ENCODE measurements at regions not wholly inside any gene's neighbourhood (a gene's known extent, or its start where the extent isn't known, plus 50 kb on each side); places are given as distances from the start of the nearest gene placed in this dataset.

GRCh38 chr10:109430043-109430760 lies 493.1 kb downstream of the XPNPEP1 start:
- no peaks in the 10 kb centered on the region for H3K4me1 Mint-ChIP-seq

DNA sequence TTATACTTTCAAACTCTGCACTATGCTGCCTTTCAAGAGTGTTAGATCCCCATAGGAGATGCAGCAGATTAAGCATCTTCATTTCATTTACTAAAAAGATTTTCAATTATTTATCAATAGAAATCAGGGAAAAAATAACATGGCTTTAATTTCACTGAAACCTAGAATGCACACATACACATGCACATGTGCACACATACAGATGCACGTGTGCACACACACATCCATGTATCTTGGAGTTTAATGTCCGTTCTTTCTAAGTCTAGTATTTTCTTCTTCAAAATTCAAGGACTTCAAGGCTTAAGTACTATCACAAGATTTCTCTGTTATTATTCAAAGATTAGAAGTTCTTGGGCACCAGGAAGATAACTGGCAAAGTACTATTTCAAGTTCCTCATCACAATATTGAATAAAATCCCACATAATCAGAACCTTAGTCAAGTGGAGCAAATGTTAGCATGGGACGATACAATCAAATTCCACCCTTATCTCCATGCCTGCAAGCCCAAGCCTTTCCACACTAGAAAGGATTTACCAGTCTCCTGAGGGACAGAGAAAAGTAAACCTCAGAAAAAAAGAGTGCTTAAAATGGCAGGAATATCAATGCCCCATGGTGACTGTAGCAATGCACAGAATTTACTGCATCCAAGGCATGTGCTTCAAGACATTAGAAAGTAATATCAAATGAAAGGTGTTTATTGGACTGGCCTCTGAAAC lies 494.4 kb downstream of the XPNPEP1 start:
- no peaks in the 10 kb centered on the region for H3K4me1 Mint-ChIP-seq
- H3K27ac Mint-ChIP-seq, result no peak overlapping the region

More at GRCh38 chr10:109430043-109430760, 493.1 kb downstream of the XPNPEP1 start:
- H3K27me3 Mint-ChIP-seq, result no peaks in the 10 kb centered on the region
- H3K27ac Mint-ChIP-seq, result no peak overlapping the region
- H3K4me3 Mint-ChIP-seq, result no peak overlapping the region
- no peaks in the 10 kb centered on the region for H3K36me3 Mint-ChIP-seq
- H3K9me3 Mint-ChIP-seq, result peaks cover 5% of the 10 kb centered on the region

GRCh38 chr10:109427411-109427810 lies 495.9 kb downstream of the XPNPEP1 start:
- H3K4me1 Mint-ChIP-seq, result no peaks in the 10 kb centered on the region
- no peaks in the 10 kb centered on the region for H3K27me3 Mint-ChIP-seq
- no peaks in the 10 kb centered on the region for H3K36me3 Mint-ChIP-seq
- H3K4me3 Mint-ChIP-seq, result no peak overlapping the region
- H3K9me3 Mint-ChIP-seq, result no peaks in the 10 kb centered on the region
- no peak overlapping the region for H3K27ac Mint-ChIP-seq

More for the DNA sequence above, 494.4 kb downstream of the XPNPEP1 start:
- Mint-ChIP-seq H3K4me3 (no peak overlapping the region), H3K9me3 (no peaks in the 10 kb centered on the region), H3K36me3 (no peaks in the 10 kb centered on the region), H3K27me3 (no peaks in the 10 kb centered on the region)

DNA sequence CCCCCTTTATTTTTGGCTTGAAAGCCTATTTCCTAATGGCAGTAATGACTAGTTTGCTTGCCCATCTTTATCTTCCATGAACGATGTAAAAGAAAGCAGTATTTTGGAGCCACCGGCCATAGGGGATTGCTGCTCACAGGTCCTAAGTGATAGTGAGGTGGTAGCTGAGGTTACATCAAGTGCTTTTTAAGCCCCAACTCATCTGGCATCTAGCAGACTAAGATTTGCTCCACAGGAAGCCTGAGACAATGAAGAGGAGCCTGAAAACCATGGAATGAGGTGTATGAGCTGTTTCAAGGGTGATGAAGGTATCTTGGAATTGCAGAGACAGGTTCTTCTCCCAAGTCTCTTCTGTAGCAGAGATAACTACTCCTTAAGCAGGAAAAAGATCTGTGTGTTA lies 496.3 kb downstream of the XPNPEP1 start:
- Mint-ChIP-seq H3K36me3 (no peaks in the 10 kb centered on the region), H3K9me3 (no peaks in the 10 kb centered on the region), H3K27me3 (no peaks in the 10 kb centered on the region), H3K4me3 (no peak overlapping the region), H3K4me1 (no peaks in the 10 kb centered on the region), H3K27ac (no peak overlapping the region)

- Mint-ChIP-seq H3K36me3 (no peaks in the 10 kb centered on the region), H3K9me3 (no peaks in the 10 kb centered on the region), H3K4me3 (no peak overlapping the region), H3K4me1 (no peaks in the 10 kb centered on the region), H3K27ac (no peak overlapping the region), H3K27me3 (no peaks in the 10 kb centered on the region)
Observed at GRCh38 chr10:109418795-109419194, 504.5 kb downstream of the XPNPEP1 start.

- no peaks in the 10 kb centered on the region for H3K27me3 Mint-ChIP-seq
- H3K4me1 Mint-ChIP-seq, result no peaks in the 10 kb centered on the region
- H3K36me3 Mint-ChIP-seq, result no peaks in the 10 kb centered on the region
- H3K27ac Mint-ChIP-seq, result no peak overlapping the region
- no peaks in the 10 kb centered on the region for H3K9me3 Mint-ChIP-seq
- no peak overlapping the region for H3K4me3 Mint-ChIP-seq
Observed at GRCh38 chr10:109417803-109418202, 505.5 kb downstream of the XPNPEP1 start.

GRCh38 chr10:109412353-109412752 lies 511.0 kb downstream of the XPNPEP1 start:
- Mint-ChIP-seq H3K9me3 (no peaks in the 10 kb centered on the region), H3K27me3 (no peaks in the 10 kb centered on the region), H3K4me1 (no peaks in the 10 kb centered on the region), H3K36me3 (no peaks in the 10 kb centered on the region), H3K4me3 (no peak overlapping the region), H3K27ac (no peak overlapping the region)

- no peak overlapping the region for H3K4me3 Mint-ChIP-seq
- no peaks in the 10 kb centered on the region for H3K9me3 Mint-ChIP-seq
- H3K27ac Mint-ChIP-seq, result no peak overlapping the region
- no peaks in the 10 kb centered on the region for H3K27me3 Mint-ChIP-seq
- H3K4me1 Mint-ChIP-seq, result no peaks in the 10 kb centered on the region
- H3K36me3 Mint-ChIP-seq, result no peaks in the 10 kb centered on the region
Observed at GRCh38 chr10:109411917-109412316, 511.4 kb downstream of the XPNPEP1 start.

DNA sequence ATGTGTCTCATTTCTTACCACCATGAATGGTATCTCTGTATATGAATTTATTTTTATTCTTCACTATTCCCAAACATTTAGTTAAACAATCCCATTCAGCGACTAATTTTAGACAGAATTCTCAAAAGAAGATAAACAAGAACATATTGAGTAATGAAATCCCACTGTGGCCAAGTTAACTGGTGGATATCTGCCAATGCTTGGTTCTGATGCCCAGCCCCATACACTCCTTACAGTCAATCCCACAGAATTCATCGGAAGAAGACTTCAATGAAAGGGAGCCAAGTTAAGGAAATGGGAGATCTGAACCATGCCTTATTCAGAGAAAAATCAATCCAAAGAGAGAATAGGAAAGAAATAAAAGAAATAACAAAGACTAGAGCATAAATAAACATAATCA lies 518.0 kb downstream of the XPNPEP1 start:
- no peaks in the 10 kb centered on the region for H3K27me3 Mint-ChIP-seq
- no peaks in the 10 kb centered on the region for H3K9me3 Mint-ChIP-seq
- H3K27ac Mint-ChIP-seq, result no peak overlapping the region
- no peaks in the 10 kb centered on the region for H3K36me3 Mint-ChIP-seq
- no peaks in the 10 kb centered on the region for H3K4me1 Mint-ChIP-seq
- H3K4me3 Mint-ChIP-seq, result no peak overlapping the region

DNA sequence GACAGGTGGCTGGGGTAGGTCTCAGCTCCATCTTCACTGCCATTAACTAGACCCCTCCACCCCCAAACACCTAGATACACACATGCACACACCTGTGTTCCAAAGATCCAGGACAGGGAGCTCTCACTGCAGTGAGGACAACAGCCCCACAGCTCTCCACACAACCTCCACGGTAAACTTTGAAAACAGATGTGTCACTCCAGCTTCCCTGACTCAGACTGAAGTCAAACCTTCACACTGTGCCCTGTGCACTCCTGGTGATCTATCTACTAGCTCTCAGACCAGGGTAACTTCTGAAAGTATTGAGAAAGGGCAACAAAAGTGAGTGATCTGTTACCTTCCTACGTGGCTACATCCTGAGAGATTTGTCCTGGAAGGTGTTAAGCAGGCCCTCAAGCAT lies 519.8 kb downstream of the XPNPEP1 start:
- Mint-ChIP-seq H3K27ac (no peak overlapping the region), H3K4me3 (no peak overlapping the region), H3K4me1 (no peaks in the 10 kb centered on the region), H3K9me3 (peaks cover 3% of the 10 kb centered on the region), H3K27me3 (no peaks in the 10 kb centered on the region), H3K36me3 (no peaks in the 10 kb centered on the region)

GRCh38 chr10:109393425-109393824 lies 529.9 kb downstream of the XPNPEP1 start:
- no peaks in the 10 kb centered on the region for H3K36me3 Mint-ChIP-seq
- peaks cover 5% of the 10 kb centered on the region for H3K27me3 Mint-ChIP-seq
- H3K4me1 Mint-ChIP-seq, result no peaks in the 10 kb centered on the region
- H3K4me3 Mint-ChIP-seq, result no peak overlapping the region
- no peak overlapping the region for H3K27ac Mint-ChIP-seq
- peaks cover 7% of the 10 kb centered on the region for H3K9me3 Mint-ChIP-seq

DNA sequence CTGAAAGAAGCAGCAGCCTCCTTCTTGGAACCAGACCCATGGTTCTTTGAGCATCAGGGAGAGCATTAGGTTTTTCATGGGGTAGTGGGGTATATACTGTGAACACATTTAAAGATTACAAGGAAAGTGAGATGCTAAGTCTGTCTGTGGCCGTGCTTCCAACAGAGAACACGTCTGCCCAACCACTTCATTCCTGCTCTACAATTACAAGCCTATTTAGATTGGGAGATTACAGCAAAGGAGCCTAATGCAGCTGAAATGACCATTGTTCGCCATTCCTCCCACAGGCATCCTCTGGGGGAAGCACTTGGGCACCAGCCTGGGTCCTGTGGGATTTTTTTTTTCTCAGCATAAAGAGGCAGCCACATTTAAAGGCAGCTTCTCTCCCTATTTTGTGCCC lies 536.4 kb downstream of the XPNPEP1 start:
- Mint-ChIP-seq H3K27me3 (no peaks in the 10 kb centered on the region), H3K27ac (no peak overlapping the region), H3K9me3 (no peaks in the 10 kb centered on the region), H3K4me1 (no peaks in the 10 kb centered on the region), H3K4me3 (no peak overlapping the region), H3K36me3 (no peaks in the 10 kb centered on the region)

DNA sequence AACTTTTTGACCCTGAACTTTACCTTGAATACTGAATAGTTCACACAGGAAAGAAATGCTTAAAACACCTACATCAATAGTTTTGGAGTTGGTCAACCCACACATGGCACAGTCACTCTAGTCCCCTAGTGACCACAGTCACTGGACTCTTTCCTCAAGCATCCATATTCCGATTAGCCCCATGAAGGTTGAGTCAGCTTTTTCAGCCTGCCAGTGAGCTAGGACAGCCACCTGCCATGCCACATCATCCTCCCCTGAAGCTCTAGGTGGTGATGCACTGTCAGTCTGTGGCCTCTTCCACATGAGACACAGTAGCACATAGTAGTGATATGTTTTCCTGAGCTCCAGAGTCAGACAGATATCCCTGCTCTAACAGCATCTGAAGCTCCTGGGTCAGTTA lies 537.2 kb downstream of the XPNPEP1 start:
- H3K27me3 Mint-ChIP-seq, result no peaks in the 10 kb centered on the region

DNA sequence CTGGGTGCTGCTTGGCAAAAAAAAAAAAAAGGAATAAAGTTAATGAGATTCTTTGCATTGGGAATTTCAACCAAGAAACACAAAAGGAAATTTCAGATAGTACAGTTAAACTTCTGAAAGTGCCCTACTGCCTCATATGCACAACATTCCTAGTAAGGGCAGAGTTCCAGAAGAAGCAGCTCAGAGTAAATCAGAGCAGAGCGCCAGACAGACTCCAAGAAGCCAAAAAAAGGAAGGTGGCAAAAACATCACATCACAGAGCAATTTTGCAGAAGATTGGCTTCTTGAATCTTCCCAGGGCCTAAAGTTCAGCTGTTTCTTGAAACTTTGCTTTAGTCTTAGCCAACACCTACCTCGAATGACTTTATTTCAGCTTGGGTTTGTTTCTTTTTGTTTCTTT lies 544.1 kb downstream of the XPNPEP1 start:
- H3K27ac Mint-ChIP-seq, result no peak overlapping the region
- no peaks in the 10 kb centered on the region for H3K9me3 Mint-ChIP-seq
- H3K36me3 Mint-ChIP-seq, result no peaks in the 10 kb centered on the region
- no peaks in the 10 kb centered on the region for H3K4me1 Mint-ChIP-seq
- no peaks in the 10 kb centered on the region for H3K27me3 Mint-ChIP-seq
- no peak overlapping the region for H3K4me3 Mint-ChIP-seq

More for the DNA sequence above, 537.2 kb downstream of the XPNPEP1 start:
- Mint-ChIP-seq H3K4me1 (no peaks in the 10 kb centered on the region), H3K36me3 (no peaks in the 10 kb centered on the region), H3K9me3 (no peaks in the 10 kb centered on the region), H3K4me3 (no peak overlapping the region), H3K27ac (no peak overlapping the region)

GRCh38 chr10:109374215-109374614 lies 549.1 kb downstream of the XPNPEP1 start:
- Mint-ChIP-seq H3K27me3 (no peaks in the 10 kb centered on the region), H3K36me3 (no peaks in the 10 kb centered on the region), H3K4me1 (no peaks in the 10 kb centered on the region), H3K27ac (no peak overlapping the region), H3K9me3 (no peaks in the 10 kb centered on the region), H3K4me3 (no peak overlapping the region)

- no peaks in the 10 kb centered on the region for H3K27me3 Mint-ChIP-seq
- no peak overlapping the region for H3K27ac Mint-ChIP-seq
- no peak overlapping the region for H3K4me3 Mint-ChIP-seq
Observed at GRCh38 chr10:109359316-109359715, 564.0 kb downstream of the XPNPEP1 start.

More at GRCh38 chr10:109359316-109359715, 564.0 kb downstream of the XPNPEP1 start:
- Mint-ChIP-seq H3K4me1 (no peaks in the 10 kb centered on the region), H3K9me3 (peaks cover 4% of the 10 kb centered on the region), H3K36me3 (no peaks in the 10 kb centered on the region)

All from activated naive CD4-positive, alpha-beta T cell treated with anti-CD3 and anti-CD28 coated beads, Interleukin-2, amount 50 U/mL, for 24 hours (primary cell).